GM12891 (cell line): ENCODE measurements at regions not wholly inside any gene's neighbourhood (a gene's known extent, or its start where the extent isn't known, plus 50 kb on each side); places are given as distances from the start of the nearest gene placed in this dataset.

Source experiments
- PAX5 ChIP-seq: IDR thresholded peaks from 2 replicates; pipeline ENCODE4 v1.6.1; 2011; ENCODE audit warnings: low read length, moderate library complexity, mild to moderate bottlenecking; ENCODE audit not compliant: insufficient read depth, severe bottlenecking
- POLR2A ChIP-seq: IDR thresholded peaks from 2 replicates; pipeline ENCODE4 v1.6.1; 2011; ENCODE audit warnings: low read depth, low read length, control low read depth
- POLR2AphosphoS5 ChIP-seq: IDR thresholded peaks from 2 replicates; pipeline ENCODE4 v1.6.1; 2011; ENCODE audit warnings: low read depth, low read length, control low read depth
- POU2F2 ChIP-seq: IDR thresholded peaks from 2 replicates; pipeline ENCODE4 v1.6.1; 2011; ENCODE audit warnings: low read depth, mild to moderate bottlenecking, control low read depth, low read length, moderate library complexity
- SPI1 ChIP-seq: IDR thresholded peaks from 2 replicates; pipeline ENCODE4 v1.6.1; 2011; ENCODE audit warnings: low read depth, low read length, control low read depth
- TAF1 ChIP-seq: IDR thresholded peaks from 2 replicates; pipeline ENCODE4 v1.6.1; 2011; ENCODE audit warnings: low read depth, low read length, control low read depth

- TF ChIP-seq POLR2A (no peak), POLR2AphosphoS5 (no peak), TAF1 (no peak), SPI1 (no peak), POU2F2 (no peak), PAX5 (no peak)
Observed at GRCh38 chr7:115232041-115232440, 310.1 kb downstream of the MDFIC start.
